HepG2 (cell line): ENCODE measurements at regions not wholly inside any gene's neighbourhood (a gene's known extent, or its start where the extent isn't known, plus 50 kb on each side); places are given as distances from the start of the nearest gene placed in this dataset.

Experiments used
- ATAC-seq: fragments of 200-7000 bp; cut with Tn5 transposase; 3 replicates; pipeline ENCODE4 v1.9.1; 2020; ENCODE audit warnings: mild to moderate bottlenecking, moderate library complexity
- BruUV-seq: library from RNA; stranded (reverse); fragments of 400-500 nt; replicated peaks from 2 replicates; lab custom pipeline; 2021; lab: Mats Ljungman, UMichigan
- CTCF ChIA-PET: fragments of 300-600 bp; formaldehyde crosslinking; extraction: SDS; loops from one replicate; lab custom pipeline; 2021; ENCODE audit warnings: low total read pairs, inconsistent platforms, low intra/inter-chr PET ratio; lab: Yijun Ruan, JAX
- POLR2A ChIA-PET: fragments of 350-600 bp; sonication (Branson Sonifier 250); formaldehyde crosslinking; loops from one replicate; lab custom pipeline; 2020; ENCODE audit warnings: antibody characterized with exemption, inconsistent platforms; lab: Yijun Ruan, JAX
- DNase-seq: peaks from one replicate; pipeline ENCODE4 v3.0.0-alpha.2; 2015; ENCODE audit warnings: low spot score
- FAIRE-seq: peaks from 3 replicates; lab custom pipeline; 2011; peaks lifted over from hg19 to GRCh38; lab: Jason Lieb, UNC
- H2AFZ ChIP-seq: one replicate; pipeline ENCODE4 v1.6.1; 2011; ENCODE audit warnings: low read length, inconsistent platforms
- H3K27ac ChIP-seq: fragments of 300-600 bp; 3 replicates; pipeline ENCODE4 v1.8.0; 2011; ENCODE audit warnings: mixed run types, mild to moderate bottlenecking, mixed read lengths, low read length, inconsistent platforms; ENCODE audit not compliant: insufficient read depth; ENCODE audit errors: extremely low read length
- H3K27me3 ChIP-seq, 2 experiments: fragments of 200-600 bp in 1 of 2; 2 replicates in 1 of 2; 3 replicates in 1 of 2; pipeline versions ENCODE4 v1.6.0 to v1.8.0; 2011; ENCODE audit warnings: low read length in 2 of 2, mild to moderate bottlenecking in 2 of 2, moderate library complexity in 2 of 2, inconsistent platforms in 1 of 2; ENCODE audit not compliant: insufficient read depth in 2 of 2, control insufficient read depth in 1 of 2
- H3K36me3 ChIP-seq, 2 experiments: fragments of 200-600 bp in 1 of 2; replicated peaks in 1 of 2; 2 replicates in 1 of 2; 3 replicates in 1 of 2; pipeline versions ENCODE4 v1.5.1 to v1.8.0; 2011; ENCODE audit warnings: low read length in 2 of 2, inconsistent platforms in 1 of 2; ENCODE audit not compliant: insufficient read depth in 2 of 2, control insufficient read depth in 1 of 2
- H3K4me1 ChIP-seq: 2 replicates; pipeline ENCODE4 v1.5.1; 2012; ENCODE audit warnings: low read length, inconsistent platforms; ENCODE audit not compliant: insufficient read depth
- H3K4me2 ChIP-seq: 2 replicates; pipeline ENCODE4 v1.6.0; 2011; ENCODE audit warnings: low read depth, low read length, inconsistent platforms
- H3K4me3 ChIP-seq, 3 experiments: fragments of 200-600 bp in 1 of 3; sonication (generic), shearing (Covaris generic) in 1 of 3; replicated peaks in 1 of 3; 2 replicates each; pipeline ENCODE4 v1.5.1; 2011 to 2016; ENCODE audit warnings: low read length in 3 of 3, inconsistent platforms in 2 of 3, low read depth in 2 of 3, mild to moderate bottlenecking in 2 of 3, control low read depth in 1 of 3, mixed read lengths in 1 of 3; ENCODE audit not compliant: insufficient read depth in 1 of 3
- H3K79me2 ChIP-seq: one replicate; pipeline ENCODE4 v1.6.1; 2011; ENCODE audit warnings: low read length, inconsistent platforms; ENCODE audit not compliant: insufficient read depth
- H3K9ac ChIP-seq: 2 replicates; pipeline ENCODE4 v1.6.0; 2011; ENCODE audit warnings: mild to moderate bottlenecking, low read depth, low read length, inconsistent platforms; ENCODE audit not compliant: insufficient read depth
- H3K9me3 ChIP-seq: 2 replicates; pipeline ENCODE4 v1.5.1; 2012; ENCODE audit warnings: mild to moderate bottlenecking, low read length
- H4K20me1 ChIP-seq: 2 replicates; pipeline ENCODE4 v1.6.0; 2011; ENCODE audit warnings: inconsistent platforms, mild to moderate bottlenecking, low read length, moderate library complexity; ENCODE audit not compliant: insufficient read depth
- MATR3 ChIP-seq: sonication (generic); formaldehyde crosslinking; IDR thresholded peaks from 2 replicates; pipeline ENCODE4 v1.4.0; 2020; ENCODE audit warnings: missing genetic modification reagents
- MTA1 ChIP-seq: sonication (generic); formaldehyde crosslinking; IDR thresholded peaks from 2 replicates; pipeline ENCODE4 v1.4.0; 2020; ENCODE audit warnings: missing genetic modification reagents, mild to moderate bottlenecking, borderline replicate concordance
- TBP ChIP-seq: sonication (generic); formaldehyde crosslinking; IDR thresholded peaks from 2 replicates; pipeline ENCODE4 v1.5.0; 2020; ENCODE audit warnings: missing genetic modification reagents
- ZMYM4 ChIP-seq: sonication (generic); formaldehyde crosslinking; IDR thresholded peaks from 2 replicates; pipeline ENCODE4 v1.8.1; 2023; ENCODE audit warnings: mild to moderate bottlenecking, missing genetic modification reagents
- ZNF225 ChIP-seq: sonication (generic); formaldehyde crosslinking; IDR thresholded peaks from 2 replicates; pipeline ENCODE4 v1.4.0; 2020; ENCODE audit warnings: mild to moderate bottlenecking, missing genetic modification reagents
- ZNF256 ChIP-seq: sonication (generic); formaldehyde crosslinking; conservative IDR thresholded peaks from 2 replicates; pipeline ENCODE4 v1.4.0; 2020; ENCODE audit warnings: missing genetic modification reagents
- ZNF670 ChIP-seq: sonication (generic); formaldehyde crosslinking; IDR thresholded peaks from 2 replicates; pipeline ENCODE4 v1.8.0; 2022; ENCODE audit warnings: mild to moderate bottlenecking, missing genetic modification reagents, borderline replicate concordance
- ZNF879 ChIP-seq: sonication (generic); formaldehyde crosslinking; IDR thresholded peaks from 2 replicates; pipeline ENCODE4 v1.8.1; 2023; ENCODE audit warnings: missing genetic modification reagents
- WGBS: methylation state at CpG from one replicate; pipeline ENCODE4 v1.1.6; 2017; ENCODE audit warnings: low lambda C conversion rate; 5-methylcytosine and 5-hydroxymethylcytosine counted together
- in situ Hi-C: cut with HindIII; loops from 2 replicates; pipeline ENCODE4 v1.10.0; 2017; ENCODE audit warnings: low pct_unique_long_range_greater_than_20kb; ENCODE audit not compliant: extremely low pct_ligation_motif_present
- intact Hi-C: fragments of 100-400 bp; cut with micrococcal nuclease; formaldehyde crosslinking; loops from one replicate; pipeline ENCODE4 v1.10.0; 2022; ENCODE audit not compliant: unreplicated experiment
- TF ChIP-seq, protein P1 (sequence below): sonication (generic); formaldehyde crosslinking; IDR thresholded peaks from 2 replicates; pipeline ENCODE4 v1.5.0; 2020; ENCODE audit warnings: mild to moderate bottlenecking, missing genetic modification reagents
- TF ChIP-seq, protein P2 (sequence below): IDR thresholded peaks from 2 replicates; pipeline ENCODE4 v1.6.1; 2012; ENCODE audit warnings: low read length, improper control_type of control experiment
- TF ChIP-seq, protein P3 (sequence below): sonication (generic); formaldehyde crosslinking; IDR thresholded peaks from 2 replicates; pipeline ENCODE4 v1.4.0; 2020; ENCODE audit warnings: mild to moderate bottlenecking, missing genetic modification reagents

DNA sequence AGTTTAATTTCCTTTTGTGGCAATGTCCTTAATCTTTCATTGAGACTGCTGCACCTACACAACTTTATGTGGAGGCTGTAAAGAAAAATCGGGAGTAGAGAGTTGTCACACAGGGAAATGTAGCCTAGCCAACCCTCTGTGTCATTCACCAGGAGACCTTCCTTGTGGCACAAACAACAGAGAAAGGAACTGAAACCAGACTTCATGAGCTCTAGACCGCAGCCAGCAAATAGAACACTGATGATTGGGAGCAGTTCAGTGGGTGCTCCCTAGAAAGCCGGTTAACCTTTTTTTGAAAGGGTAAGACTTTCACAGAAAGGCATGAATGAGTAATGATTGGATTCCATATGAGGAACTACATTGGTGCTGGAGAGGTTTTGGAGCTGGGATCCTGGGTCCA, 1752.4 kb upstream of the CELF4 start:
- Histone ChIP-seq H3K9ac (no peak overlapping the region), H4K20me1 (no peaks in the 10 kb centered on the region), H3K36me3 (no peaks in the 10 kb centered on the region), H3K79me2 (no peaks in the 10 kb centered on the region), H3K4me3 (no peak overlapping the region), H3K27ac (no peak overlapping the region), H3K4me1 (no peaks in the 10 kb centered on the region), H3K27me3 (no peaks in the 10 kb centered on the region; a peak in 1 of 5 replicates), H2AFZ (no peak overlapping the region), H3K4me2 (no peak overlapping the region), H3K9me3 (no peaks in the 10 kb centered on the region)
- POLR2A ChIA-PET: no interaction called here
- CTCF ChIA-PET: no interaction called here
- DNase-seq: no peak
- no peak for ATAC-seq
- TF ChIP-seq MATR3 (no peak), ZNF256 (CRISPR knock-in tag) (no peak), ZMYM4 (no peak), ZNF225 (CRISPR knock-in tag) (no peak)
- TF ChIP-seq, protein P1, sequence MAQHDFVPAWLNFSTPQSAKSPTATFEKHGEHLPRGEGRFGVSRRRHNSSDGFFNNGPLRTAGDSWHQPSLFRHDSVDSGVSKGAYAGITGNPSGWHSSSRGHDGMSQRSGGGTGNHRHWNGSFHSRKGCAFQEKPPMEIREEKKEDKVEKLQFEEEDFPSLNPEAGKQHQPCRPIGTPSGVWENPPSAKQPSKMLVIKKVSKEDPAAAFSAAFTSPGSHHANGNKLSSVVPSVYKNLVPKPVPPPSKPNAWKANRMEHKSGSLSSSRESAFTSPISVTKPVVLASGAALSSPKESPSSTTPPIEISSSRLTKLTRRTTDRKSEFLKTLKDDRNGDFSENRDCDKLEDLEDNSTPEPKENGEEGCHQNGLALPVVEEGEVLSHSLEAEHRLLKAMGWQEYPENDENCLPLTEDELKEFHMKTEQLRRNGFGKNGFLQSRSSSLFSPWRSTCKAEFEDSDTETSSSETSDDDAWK (CRISPR knock-in tag): no peak
- 93% methylated on average over 3 of the region's 3 CpGs for WGBS
- in situ Hi-C loops: no loop called here
- BruUV-seq: no TSS peak
- FAIRE-seq: no peak
- intact Hi-C loops: no loop called here

DNA sequence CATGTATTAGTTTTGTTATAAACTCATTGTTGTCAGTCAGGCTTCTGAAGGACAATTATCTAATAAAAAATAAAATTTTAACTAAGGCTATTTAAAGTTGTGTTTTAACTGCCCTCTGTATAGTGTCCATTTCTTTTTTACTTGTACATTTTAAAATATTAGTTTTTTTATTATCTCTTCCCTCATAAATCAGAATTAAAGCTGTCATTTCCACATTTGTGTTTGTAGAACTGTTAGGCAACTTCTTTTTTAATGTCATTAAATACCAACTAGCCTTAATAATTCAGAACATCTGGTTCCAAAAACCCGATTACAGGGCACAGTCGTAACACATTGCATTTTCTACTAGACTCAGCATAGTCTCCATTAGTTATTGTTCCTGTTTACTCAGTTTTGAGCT, 1749.0 kb upstream of the CELF4 start:
- FAIRE-seq: no peak
- WGBS: 67% methylated on average over 2 of the region's 2 CpGs
- no peak overlapping the region for H3K9ac ChIP-seq
- no peaks in the 10 kb centered on the region; a peak in 1 of 5 replicates for H3K27me3 ChIP-seq
- H3K27ac ChIP-seq: no peak overlapping the region
- TF ChIP-seq, protein P2, sequence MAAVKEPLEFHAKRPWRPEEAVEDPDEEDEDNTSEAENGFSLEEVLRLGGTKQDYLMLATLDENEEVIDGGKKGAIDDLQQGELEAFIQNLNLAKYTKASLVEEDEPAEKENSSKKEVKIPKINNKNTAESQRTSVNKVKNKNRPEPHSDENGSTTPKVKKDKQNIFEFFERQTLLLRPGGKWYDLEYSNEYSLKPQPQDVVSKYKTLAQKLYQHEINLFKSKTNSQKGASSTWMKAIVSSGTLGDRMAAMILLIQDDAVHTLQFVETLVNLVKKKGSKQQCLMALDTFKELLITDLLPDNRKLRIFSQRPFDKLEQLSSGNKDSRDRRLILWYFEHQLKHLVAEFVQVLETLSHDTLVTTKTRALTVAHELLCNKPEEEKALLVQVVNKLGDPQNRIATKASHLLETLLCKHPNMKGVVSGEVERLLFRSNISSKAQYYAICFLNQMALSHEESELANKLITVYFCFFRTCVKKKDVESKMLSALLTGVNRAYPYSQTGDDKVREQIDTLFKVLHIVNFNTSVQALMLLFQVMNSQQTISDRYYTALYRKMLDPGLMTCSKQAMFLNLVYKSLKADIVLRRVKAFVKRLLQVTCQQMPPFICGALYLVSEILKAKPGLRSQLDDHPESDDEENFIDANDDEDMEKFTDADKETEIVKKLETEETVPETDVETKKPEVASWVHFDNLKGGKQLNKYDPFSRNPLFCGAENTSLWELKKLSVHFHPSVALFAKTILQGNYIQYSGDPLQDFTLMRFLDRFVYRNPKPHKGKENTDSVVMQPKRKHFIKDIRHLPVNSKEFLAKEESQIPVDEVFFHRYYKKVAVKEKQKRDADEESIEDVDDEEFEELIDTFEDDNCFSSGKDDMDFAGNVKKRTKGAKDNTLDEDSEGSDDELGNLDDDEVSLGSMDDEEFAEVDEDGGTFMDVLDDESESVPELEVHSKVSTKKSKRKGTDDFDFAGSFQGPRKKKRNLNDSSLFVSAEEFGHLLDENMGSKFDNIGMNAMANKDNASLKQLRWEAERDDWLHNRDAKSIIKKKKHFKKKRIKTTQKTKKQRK: no peak
- no peak for TF ChIP-seq ZNF879
- no peak for TF ChIP-seq MTA1
- TF ChIP-seq, protein P3, sequence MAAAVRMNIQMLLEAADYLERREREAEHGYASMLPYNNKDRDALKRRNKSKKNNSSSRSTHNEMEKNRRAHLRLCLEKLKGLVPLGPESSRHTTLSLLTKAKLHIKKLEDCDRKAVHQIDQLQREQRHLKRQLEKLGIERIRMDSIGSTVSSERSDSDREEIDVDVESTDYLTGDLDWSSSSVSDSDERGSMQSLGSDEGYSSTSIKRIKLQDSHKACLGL (CRISPR knock-in tag): no peak
- no peak for TF ChIP-seq TBP
- TF ChIP-seq ZNF670: no peak
- intact Hi-C loops: no loop called here
- H3K4me3 ChIP-seq: no peak overlapping the region
- no peak for DNase-seq
- no peak overlapping the region for H3K4me2 ChIP-seq
- BruUV-seq: no TSS peak
- no peak for ATAC-seq
- ChIA-PET POLR2A (no interaction called here), CTCF (no interaction called here)
- no peaks in the 10 kb centered on the region for H3K4me1 ChIP-seq
- no peaks in the 10 kb centered on the region for H3K9me3 ChIP-seq
- H3K36me3 ChIP-seq: no peaks in the 10 kb centered on the region
- H2AFZ ChIP-seq: no peak overlapping the region
- no peaks in the 10 kb centered on the region for H3K79me2 ChIP-seq
- H4K20me1 ChIP-seq: no peaks in the 10 kb centered on the region
- in situ Hi-C loops: no loop called here
